ENCODE measurements at regions not wholly inside any gene's neighbourhood (a gene's known extent, or its start where the extent isn't known, plus 50 kb on each side); places are given as distances from the start of the nearest gene placed in this dataset.

DNA sequence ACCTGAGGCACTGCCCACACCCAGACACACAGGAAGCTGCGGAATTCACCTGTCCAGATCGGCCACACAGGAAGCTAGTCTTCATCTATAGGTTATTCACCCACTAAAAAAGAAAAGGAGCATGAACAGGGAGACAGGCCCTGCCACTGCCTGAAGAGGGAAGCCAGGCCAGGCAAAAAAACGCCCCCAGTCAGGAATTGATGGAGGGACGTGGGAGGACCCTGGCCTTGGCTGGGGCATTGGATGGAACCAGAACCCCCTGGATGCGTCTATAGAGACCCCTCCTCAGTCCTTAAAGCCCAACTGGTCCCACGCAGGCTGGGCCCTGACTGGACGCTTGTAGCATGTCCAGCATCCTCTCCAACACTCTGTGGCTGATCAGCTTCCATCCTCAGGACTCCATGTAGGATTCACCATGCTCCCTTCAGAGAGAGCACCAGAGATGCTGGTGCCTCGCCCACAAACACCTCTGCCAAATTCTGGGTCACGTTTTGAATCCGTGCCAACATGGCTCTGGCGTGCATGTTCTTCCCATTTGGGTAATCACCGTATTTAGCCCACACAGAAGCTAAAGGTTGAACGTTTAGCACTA is 259.3 kb upstream of the TCERG1L start:
- TF ChIP-seq RNF2 (IDR thresholded peaks at IDR 0.05; ENCODE audit: borderline replicate concordance, low read depth) (no peak), BHLHE40 (IDR thresholded peaks at IDR 0.05; ENCODE audit: low read depth, low read length) (no peak)
- WGBS (ENCODE audit: missing lambda C conversion rate): 8% methylated on average over 11 of the region's 13 CpGs
- Histone ChIP-seq H3K9me3 (0 out of 3 replicates have a peak, but pooled peaks cover 4% of the 10 kb centered on the region), H3K4me1 (no peaks in the 10 kb centered on the region), H3K4me2 (no peak overlapping the region), H3K4me3 (no peak overlapping the region), H3K27ac (no peak overlapping the region)
- FAIRE-seq: no peak
- no peak for DNase-seq (ENCODE audit: low read depth in 1 of 2, low spot score in 1 of 2)
- POLR2A ChIA-PET: no interaction called here
- ATAC-seq: no peak
- CTCF ChIA-PET: interaction anchor here (1.2 kb wide), 1 partner anchor 32 kb away, joined by 3 read pairs; no protein-coding TSS in a partner anchor

GRCh38 chr10:131571346-131571745 is 259.8 kb upstream of the TCERG1L start:
- Histone ChIP-seq H3K4me3 (no peak overlapping the region), H3K4me2 (no peak overlapping the region), H3K9me3 (0 out of 3 replicates have a peak, but pooled peaks cover 1% of the 10 kb centered on the region), H3K27ac (no peak overlapping the region), H3K4me1 (no peaks in the 10 kb centered on the region)
- DNase-seq (ENCODE audit: low read depth in 1 of 2, low spot score in 1 of 2) (no peak), ATAC-seq (no peak), FAIRE-seq (no peak)
- CTCF ChIA-PET: interaction anchor here (1.2 kb wide), 1 partner anchor 32 kb away, joined by 3 read pairs; no protein-coding TSS in a partner anchor
- WGBS (ENCODE audit: missing lambda C conversion rate): 64% methylated on average over 11 of the region's 11 CpGs
- TF ChIP-seq FOXS1 (CRISPR knock-in tag; IDR thresholded peaks at IDR 0.05) (no peak), HEYL (CRISPR knock-in tag; IDR thresholded peaks at IDR 0.05) (no peak), NR3C1 (IDR thresholded peaks at IDR 0.05) (no peak), CEBPB (IDR thresholded peaks at IDR 0.05) (no peak), ZC3H11A (IDR thresholded peaks at IDR 0.05) (no peak), BCL3 (IDR thresholded peaks at IDR 0.05) (no peak), ATOH8 (CRISPR knock-in tag; IDR thresholded peaks at IDR 0.05; ENCODE audit: low read depth) (no peak)
- TF ChIP-seq, protein P1, sequence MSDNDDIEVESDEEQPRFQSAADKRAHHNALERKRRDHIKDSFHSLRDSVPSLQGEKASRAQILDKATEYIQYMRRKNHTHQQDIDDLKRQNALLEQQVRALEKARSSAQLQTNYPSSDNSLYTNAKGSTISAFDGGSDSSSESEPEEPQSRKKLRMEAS (IDR thresholded peaks at IDR 0.05): no peak
- TF ChIP-seq, protein P2, sequence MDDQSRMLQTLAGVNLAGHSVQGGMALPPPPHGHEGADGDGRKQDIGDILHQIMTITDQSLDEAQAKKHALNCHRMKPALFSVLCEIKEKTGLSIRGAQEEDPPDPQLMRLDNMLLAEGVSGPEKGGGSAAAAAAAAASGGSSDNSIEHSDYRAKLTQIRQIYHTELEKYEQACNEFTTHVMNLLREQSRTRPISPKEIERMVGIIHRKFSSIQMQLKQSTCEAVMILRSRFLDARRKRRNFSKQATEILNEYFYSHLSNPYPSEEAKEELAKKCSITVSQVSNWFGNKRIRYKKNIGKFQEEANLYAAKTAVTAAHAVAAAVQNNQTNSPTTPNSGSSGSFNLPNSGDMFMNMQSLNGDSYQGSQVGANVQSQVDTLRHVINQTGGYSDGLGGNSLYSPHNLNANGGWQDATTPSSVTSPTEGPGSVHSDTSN (IDR thresholded peaks at IDR 0.05): no peak
- POLR2A ChIA-PET: no interaction called here

DNA sequence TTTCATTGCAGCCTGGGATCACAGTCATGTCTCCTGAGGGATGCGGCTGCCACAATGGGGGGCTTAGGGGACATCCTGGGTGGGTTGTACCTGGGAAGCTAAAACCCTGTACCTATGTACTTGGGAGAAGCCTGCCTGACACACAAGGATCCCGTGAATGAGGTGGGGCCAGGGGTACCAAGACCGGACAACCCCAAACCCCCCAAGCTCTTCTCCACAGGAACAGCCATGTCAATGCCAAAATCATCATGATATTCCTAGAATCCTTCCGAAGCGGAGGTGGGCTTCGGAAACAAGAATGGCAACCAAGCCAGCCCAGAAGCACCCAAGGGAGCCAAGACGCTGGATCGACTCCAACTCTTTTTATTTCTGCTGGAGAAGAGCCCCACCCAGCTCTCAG is 260.3 kb upstream of the TCERG1L start:
- TF ChIP-seq NR3C1 (IDR thresholded peaks at IDR 0.05) (no peak), SREBF2 (IDR thresholded peaks at IDR 0.05) (no peak)
- 31% methylated on average over 8 of the region's 8 CpGs for WGBS (ENCODE audit: missing lambda C conversion rate)
- Histone ChIP-seq H3K9me3 (no peaks in the 10 kb centered on the region; the same call in 2 of the 3 replicates), H3K4me2 (no peak overlapping the region), H3K27ac (no peak overlapping the region), H3K4me1 (no peaks in the 10 kb centered on the region), H3K4me3 (no peak overlapping the region)
- ATAC-seq (no peak), DNase-seq (ENCODE audit: low read depth in 1 of 2, low spot score in 1 of 2) (no peak), FAIRE-seq (no peak)
- POLR2A ChIA-PET: no interaction called here
- CTCF ChIA-PET: no interaction called here

GRCh38 chr10:131573256-131573655 is 261.7 kb upstream of the TCERG1L start:
- no peaks in the 10 kb centered on the region; the same call in 2 of the 3 replicates for H3K9me3 ChIP-seq
- ATAC-seq (no peak), DNase-seq (ENCODE audit: low read depth in 1 of 2, low spot score in 1 of 2) (no peak), FAIRE-seq (no peak)
- ChIA-PET CTCF (no interaction called here), POLR2A (no interaction called here)
- H3K27ac ChIP-seq: no peak overlapping the region
- H3K4me3 ChIP-seq: no peak overlapping the region
- no peak overlapping the region for H3K4me2 ChIP-seq
- 41% methylated on average over 9 of the region's 11 CpGs for WGBS (ENCODE audit: missing lambda C conversion rate)
- H3K4me1 ChIP-seq: no peaks in the 10 kb centered on the region
- TF ChIP-seq FOXS1 (CRISPR knock-in tag; IDR thresholded peaks at IDR 0.05): no peak
- TF ChIP-seq RNF2 (IDR thresholded peaks at IDR 0.05; ENCODE audit: borderline replicate concordance, low read depth): no peak
- no peak for TF ChIP-seq HMGXB4 (CRISPR knock-in tag; IDR thresholded peaks at IDR 0.05; ENCODE audit: borderline replicate concordance)
- TF ChIP-seq NR3C1 (IDR thresholded peaks at IDR 0.05): no peak
- no peak for TF ChIP-seq POLR2AphosphoS2 (conservative IDR thresholded peaks at IDR 0.05; ENCODE audit: low read length)
- no peak for TF ChIP-seq HOXB5 (CRISPR knock-in tag; IDR thresholded peaks at IDR 0.05)
- TF ChIP-seq USF2 (IDR thresholded peaks at IDR 0.05): no peak
- TF ChIP-seq, protein P3, sequence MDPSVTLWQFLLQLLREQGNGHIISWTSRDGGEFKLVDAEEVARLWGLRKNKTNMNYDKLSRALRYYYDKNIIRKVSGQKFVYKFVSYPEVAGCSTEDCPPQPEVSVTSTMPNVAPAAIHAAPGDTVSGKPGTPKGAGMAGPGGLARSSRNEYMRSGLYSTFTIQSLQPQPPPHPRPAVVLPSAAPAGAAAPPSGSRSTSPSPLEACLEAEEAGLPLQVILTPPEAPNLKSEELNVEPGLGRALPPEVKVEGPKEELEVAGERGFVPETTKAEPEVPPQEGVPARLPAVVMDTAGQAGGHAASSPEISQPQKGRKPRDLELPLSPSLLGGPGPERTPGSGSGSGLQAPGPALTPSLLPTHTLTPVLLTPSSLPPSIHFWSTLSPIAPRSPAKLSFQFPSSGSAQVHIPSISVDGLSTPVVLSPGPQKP (IDR thresholded peaks at IDR 0.05; ENCODE audit: low read depth, low read length): no peak
- TF ChIP-seq ESRRA (IDR thresholded peaks at IDR 0.05; ENCODE audit: borderline replicate concordance, low read length): no peak
- no peak for TF ChIP-seq ZC3H11A (IDR thresholded peaks at IDR 0.05)
- no peak for TF ChIP-seq HEYL (CRISPR knock-in tag; IDR thresholded peaks at IDR 0.05)
- TF ChIP-seq MAFK (IDR thresholded peaks at IDR 0.05; ENCODE audit: partially characterized antibody): no peak
- TF ChIP-seq TFCP2L1 (CRISPR knock-in tag; IDR thresholded peaks at IDR 0.05): no peak
- TF ChIP-seq, protein P4, sequence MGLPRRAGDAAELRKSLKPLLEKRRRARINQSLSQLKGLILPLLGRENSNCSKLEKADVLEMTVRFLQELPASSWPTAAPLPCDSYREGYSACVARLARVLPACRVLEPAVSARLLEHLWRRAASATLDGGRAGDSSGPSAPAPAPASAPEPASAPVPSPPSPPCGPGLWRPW (IDR thresholded peaks at IDR 0.05): no peak
- TF ChIP-seq EP300 (IDR thresholded peaks at IDR 0.05): no peak
- no peak for TF ChIP-seq BHLHE40 (IDR thresholded peaks at IDR 0.05; ENCODE audit: low read depth, low read length)
